Inflammatory macrophage treated with lipopolysaccharide for 1 hour (primary cell): ENCODE measurements at regions not wholly inside any gene's neighbourhood (a gene's known extent, or its start where the extent isn't known, plus 50 kb on each side); places are given as distances from the start of the nearest gene placed in this dataset.
A peak's percentile ranks its signal among the peaks of the same experiment; 100 is the strongest.
"Not testable (repeated sequence)": the region's sequence is repeated elsewhere in the genome, so short reads cannot be mapped to it uniquely, and the experiment has no call there.

Experiments
- DNase-seq, 2 donors: peaks; one replicate each; pipeline ENCODE4 v3.0.0-alpha.2; 2020 to 2022

DNA sequence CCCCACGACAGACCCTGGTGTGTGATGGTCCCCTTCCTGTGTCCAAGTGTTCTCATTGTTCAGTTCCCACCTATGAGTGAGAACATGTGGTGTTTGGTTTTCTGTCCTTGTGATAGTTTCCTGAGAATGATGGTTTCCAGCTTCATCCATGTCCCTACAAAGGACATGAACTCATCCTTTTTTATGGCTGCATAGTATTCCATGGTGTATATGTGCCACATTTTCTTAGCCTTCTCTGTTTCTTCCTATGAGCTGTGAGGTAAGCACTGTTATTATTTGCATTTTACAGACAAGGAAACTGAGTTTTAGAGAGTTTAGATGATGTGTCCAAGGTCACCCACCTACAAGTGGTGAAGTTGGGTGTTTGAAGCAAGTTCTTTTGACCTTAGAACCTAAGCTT lies 51.1 kb upstream of the BNC1 start:
- not testable (repeated sequence) for DNase-seq

DNA sequence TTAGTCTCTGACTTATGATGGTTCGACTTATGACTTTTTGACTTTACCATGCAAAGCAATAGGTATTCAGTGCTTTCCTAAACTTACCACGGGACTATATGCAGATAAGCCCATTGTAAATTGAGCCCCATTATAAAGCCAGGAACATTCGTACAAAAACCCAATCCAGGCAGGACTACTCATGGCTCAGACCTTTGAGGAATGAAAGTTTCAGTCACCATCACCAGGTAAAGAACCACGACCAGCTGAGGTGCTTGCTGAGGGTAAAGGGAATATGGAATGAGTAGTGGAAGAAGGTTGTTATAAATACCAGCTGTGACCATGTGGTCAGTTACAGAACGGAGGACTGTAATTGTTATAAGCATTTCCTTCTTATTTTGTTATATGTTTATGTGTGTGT lies 54.9 kb upstream of the BNC1 start:
- no peak for DNase-seq

DNA sequence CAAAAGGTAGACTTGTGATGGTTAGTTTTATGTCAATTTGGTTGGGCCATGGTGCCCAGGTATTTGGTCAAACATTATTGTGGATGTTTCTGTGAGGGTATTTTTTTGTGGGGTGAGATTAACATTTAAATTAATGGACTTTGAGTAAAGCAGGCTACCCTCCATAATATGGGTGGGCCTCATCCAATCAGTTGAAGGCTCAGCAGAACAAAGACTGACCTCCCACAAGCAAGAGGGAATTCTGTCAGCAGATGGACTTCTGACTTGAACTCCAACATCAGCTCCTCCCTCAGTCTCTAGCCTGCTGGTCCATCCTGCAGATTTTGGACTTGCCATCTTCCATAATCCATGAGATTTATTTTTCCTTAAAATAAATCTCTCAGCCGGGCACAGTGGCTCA lies 55.6 kb upstream of the BNC1 start:
- DNase-seq, result no peak

DNA sequence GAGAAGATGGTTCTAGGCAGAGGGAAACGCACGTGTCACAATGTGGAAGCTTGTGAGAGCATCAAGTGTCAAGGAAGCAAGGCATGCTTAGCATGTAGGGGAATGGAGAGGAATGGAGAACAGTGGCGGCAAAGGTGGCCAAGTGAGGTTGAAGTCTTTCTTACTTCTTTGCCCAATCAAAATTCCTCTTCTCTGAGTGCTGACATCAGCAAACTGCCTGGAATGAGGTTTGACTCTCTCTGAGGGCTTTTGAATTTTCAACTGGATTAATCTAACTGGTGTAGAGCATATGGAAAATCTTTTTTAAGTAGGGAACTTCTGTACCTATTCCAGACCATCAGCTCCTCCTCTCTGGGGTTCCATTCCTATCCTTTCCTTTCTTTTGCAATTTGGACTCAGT lies 61.9 kb upstream of the BNC1 start:
- DNase-seq, result no peak

DNA sequence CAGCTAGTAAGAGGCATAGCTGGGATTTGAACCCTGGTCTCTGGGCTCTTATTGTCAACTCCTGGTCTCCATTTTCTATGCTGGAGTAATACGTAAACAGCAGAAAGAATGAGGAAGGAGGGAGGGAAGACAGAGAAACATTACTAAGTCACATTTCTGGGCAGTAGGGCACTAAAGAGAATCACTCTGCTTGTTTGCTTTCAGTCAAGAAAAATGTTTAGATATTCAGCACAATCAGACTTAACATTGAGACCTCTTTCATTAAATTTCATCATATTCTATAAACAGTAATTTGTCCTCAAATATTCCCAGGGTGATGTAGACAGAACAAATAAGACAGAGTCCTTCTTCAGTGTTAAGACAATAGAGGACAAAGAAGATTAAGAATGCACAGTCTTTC lies 67.7 kb upstream of the BNC1 start:
- no peak for DNase-seq

DNA sequence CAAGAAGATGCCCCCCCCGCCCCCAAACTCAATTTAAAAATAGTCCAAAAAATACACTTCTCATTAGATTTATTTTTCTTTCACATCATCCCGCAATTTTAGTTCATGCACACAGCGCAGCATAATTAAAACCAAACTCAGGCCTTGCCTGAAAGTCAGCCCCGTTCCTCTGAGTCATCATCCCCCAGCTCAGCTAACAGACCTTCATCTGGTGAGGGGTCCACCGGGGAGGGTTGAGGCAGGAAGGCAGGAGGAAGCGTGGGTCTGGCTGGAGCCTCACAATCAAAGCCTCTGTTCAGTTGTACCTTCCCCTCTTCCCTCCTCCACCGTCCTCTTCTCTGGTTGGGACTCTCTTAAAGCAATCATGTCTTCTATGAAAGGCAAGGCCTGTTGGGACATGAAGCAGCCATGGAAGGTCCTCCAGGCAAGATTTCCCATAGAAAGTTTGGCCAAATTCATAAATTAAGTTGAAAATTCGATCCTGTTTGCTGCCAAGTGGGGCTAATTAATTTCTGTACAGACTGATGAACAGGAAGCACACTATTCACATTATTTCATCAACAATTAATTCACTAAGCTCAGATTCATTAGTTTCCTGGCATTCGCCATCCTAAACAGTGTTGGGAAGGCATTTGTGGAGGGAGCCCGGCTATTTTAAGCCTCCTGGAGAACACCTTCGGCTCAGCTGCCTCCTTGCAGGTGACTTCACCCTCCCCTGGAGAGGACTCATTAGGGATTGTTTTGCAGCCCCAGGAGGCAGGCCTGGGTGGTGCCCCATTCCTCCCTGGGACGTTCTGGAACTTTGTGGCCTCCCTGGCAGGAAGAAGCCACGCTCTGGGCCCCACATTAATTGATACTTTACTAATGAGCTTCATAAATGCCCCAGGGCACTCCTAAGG lies 72.3 kb upstream of the BNC1 start:
- DNase-seq, result no peak

DNA sequence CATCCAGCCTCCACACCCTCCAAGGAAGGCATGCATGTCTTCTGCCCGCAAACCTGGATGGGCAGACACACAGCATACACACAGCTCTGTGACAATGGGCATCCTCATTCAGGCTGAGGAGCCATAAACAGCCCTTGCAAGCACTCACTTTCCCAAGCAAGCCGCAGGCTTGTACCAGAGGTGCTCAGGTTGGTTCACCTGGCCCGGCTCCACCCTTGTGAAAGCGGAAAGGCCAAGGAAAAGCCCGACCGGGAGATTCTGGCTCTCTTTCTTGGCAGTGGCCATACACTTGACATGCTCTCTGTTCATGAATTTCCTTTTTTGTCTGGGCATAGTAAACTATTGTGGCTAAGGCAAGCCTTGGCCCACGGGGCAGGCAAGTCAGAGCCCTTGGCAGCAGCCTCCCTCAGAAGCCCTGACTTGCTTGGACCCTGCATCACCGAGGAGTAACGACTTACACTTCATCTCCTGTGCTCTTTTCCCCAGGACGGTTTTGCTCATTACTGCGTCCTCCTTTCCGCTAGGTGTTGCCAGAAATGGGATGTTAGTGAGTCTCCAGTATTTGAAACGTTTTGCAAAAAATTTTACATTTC lies 74.6 kb upstream of the BNC1 start:
- DNase-seq, result no peak

DNA sequence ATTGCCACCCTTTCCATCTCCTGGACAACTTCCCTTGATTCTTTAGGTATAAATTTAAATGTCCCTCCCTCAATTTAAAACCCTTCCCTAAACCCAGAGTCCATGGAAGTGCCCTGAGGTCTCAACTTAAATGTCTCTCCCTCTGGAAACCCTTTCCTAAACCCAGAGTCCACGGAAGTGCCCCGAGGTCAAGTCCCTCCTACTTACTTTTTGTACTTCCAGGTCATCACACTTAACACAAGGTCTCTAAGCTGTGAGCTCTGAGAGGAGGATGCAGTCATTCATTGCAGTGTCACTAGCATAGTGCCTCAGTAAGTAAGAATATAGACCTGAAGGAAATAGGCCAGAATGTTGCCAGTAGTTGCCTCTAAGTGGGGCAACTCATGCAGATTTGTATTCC lies 78.2 kb upstream of the BNC1 start:
- peak in 1 of 2 donors; percentile 29 for DNase-seq

DNA sequence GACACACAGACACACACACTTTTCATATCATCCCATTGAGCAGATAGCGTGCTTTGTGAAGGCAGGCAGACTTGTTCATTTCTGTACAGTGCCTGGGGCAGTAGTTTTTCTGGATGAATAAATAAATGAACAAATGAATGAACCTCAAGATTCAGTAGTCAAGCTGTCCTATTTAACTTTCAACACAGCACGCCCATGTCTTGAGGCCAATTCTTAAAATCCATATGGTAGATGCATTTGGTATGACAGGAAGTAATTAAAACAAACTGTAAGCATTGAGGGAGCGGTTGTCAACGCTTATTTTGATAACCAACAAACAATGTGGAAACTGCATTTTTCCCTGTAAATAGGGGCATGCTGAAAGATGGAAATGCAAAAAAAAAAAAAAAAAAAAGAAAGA lies 80.0 kb upstream of the BNC1 start:
- no peak for DNase-seq

DNA sequence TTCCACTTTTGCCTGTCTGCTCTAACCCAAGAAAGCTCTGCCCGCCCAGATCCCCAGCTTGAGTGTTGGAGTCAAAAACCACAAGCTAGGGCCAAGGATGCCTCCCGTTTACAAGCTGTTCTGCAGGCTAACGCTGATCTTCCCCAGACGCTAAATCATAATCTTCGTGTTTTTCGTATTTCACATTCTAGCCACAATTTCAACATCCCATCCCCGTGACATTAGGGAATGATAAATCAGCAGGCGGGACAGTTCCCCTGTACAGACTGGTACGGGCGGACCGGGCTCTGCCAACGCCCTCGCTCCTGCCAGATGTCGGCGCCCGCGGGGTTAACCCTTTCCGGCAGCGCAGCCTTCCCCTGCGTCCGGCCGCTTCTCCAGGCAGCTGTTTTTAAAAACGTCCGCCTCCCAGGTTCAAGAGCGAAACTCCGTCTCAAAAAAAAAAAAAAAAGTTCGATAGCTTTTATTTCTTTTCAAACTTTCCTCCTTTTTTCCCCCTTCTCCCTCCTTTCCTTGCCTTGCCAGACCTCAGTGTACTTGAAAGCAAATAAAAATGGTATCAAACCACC lies 81.0 kb upstream of the BNC1 start:
- DNase-seq, result peak; percentile 80 to 87

DNA sequence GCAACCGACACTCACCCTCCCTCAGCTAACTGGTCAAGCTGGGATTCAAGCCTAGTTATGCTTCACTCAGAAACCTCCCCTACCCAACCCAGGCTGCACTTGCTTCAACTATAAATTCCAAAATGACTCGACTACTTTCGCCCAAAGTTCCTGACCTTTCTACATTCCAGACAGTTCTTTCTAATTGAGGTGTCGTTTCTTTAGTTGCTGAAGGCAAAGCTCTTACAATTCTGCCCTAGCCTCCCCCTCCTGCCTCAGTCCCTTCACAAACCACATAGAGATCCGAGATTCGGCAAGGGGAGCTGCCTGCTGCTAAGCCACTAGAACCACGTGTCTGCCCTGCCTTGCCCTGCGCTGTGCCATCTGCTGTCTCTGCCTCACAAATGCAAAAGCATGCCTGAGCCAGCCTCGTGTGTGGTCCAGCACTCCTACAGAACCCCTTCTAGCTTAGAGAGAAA lies 74.7 kb upstream of the SH3GL3 start:
- DNase-seq, result no peak

DNA sequence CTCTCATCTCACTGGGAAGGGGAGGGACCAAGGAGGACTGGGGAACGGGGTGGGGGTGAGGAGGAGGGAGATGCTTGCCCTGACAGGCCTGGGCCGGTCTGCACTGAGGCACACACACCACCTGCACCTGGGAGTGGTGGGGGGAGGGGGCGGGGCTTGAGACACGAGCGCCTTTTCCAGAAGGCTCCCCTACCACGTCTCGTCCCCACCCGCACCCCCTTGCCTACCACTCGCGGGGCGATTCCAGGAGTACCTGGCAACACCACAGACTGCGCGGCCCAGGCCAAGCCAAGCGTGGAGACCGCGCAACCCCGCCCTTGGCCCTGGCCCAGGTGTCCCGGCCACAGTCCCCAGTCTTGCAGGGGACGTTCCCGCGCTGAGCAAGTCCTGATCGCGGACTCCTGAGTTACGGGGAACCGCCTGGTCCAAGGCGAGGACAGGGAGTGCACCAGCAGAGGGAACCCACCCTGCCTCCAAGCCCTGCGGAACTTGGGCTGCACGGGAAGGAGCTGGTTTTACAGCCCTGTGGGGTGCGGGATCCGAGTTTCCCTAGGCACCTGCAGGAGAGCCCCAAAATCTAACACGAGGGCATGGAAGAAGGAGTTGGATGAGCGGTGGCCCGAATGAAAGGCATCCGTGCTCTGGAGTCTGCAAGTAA lies 68.1 kb upstream of the SH3GL3 start:
- DNase-seq, result no peak

DNA sequence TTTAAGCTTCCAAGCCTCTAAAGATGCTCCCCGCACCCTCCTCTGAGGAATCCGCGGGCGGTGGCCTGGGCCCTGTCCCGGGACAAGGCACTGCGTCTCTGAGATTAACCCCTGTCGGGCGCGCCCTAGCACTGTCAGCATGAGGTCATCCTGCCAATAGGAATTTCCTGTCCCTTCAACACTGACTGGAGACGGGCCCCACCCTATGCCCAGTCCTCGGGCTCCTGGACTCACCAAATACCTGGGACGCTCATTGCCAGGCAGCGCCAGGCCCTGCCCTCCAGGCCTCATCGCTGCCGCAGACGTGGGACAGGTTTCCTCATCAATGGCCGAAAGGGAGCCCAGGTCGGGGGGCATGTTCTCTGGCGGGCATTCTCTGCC lies 67.6 kb upstream of the SH3GL3 start:
- DNase-seq, result no peak

DNA sequence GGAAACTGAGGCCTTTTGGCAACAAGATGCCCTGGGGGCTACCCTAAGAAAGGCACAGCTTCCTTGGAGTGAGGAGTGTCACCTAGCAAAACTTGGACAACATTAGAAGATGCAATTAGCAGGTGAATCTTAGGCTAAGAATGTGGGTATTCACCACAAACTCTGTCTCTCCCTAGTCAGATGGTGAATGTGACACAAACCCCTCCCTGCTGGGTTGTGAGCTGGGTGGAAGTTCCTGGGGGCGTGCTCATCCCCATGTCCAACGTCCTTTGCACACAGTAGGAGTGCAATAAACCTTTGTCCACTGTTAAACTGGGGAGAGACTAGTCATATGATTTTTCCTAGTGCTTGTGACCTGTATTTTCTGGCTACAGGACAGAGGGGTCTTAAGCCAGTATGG lies 67.1 kb upstream of the SH3GL3 start:
- no peak for DNase-seq

DNA sequence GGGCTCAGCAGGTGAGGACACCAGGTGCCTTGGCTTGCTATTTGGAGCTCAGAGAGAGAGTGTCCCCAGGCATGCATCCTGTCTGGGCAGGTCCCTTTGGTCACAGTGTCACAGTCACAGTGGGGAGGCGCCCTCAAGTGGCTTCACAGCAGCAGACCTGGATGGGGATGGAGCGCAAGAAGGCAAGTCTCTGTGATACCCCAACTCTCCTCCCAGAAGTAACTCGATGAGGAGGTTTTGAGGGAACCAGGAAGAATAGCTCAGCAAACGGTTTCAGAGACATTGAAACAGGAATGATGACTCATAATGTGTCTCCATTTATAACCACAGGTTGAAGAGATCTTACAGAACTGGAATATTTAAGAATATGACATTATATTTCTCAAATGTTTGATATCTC lies 66.5 kb upstream of the SH3GL3 start:
- DNase-seq, result peak; percentile 17 to 51

DNA sequence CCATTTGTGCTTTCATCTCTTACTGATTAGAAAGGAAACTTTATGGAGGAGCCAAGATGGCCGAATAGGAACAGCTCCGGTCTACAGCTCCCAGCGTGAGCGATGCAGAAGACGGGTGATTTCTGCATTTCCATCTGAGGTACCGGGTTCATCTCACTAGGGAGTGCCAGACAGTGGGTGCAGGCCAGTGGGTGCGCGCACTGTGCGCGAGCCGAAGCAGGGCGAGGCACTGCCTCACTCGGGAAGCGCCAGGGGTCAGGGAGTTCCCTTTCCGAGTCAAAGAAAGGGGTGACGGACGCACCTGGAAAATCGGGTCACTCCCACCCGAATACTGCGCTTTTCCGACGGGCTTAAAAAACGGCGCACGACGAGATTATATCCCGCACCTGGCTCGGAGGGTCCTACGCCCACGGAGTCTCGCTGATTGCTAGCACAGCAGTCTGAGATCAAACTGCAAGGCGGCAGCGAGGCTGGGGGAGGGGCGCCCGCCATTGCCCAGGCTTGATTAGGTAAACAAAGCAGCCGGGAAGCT lies 63.5 kb upstream of the SH3GL3 start:
- not testable (repeated sequence) for DNase-seq

DNA sequence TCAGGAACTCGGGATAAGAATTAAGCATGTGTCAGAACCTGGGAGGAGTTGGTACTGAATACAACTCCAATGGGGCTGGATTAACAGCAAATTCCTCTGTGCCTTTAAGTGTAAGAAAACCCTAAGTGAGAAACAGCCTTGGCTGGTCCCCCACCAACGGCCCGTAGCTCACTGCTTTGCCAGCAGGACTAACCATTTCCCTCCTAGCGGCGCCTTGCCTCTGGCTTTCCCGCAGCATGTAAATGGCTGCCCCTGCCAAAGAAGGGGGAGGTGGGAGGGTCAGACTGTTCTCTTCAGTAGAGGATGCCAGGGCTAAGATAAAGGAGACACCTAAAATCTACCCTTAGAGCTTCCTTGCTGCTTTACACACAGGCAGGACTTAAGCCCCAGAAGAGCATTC lies 51.0 kb upstream of the SH3GL3 start:
- DNase-seq, result no peak
